Stimulated activated naive CD8-positive, alpha-beta T cell treated with anti-CD3 and anti-CD28 coated beads, Interleukin-15, Interleukin-2, amounts not matched to agents 100 U/mL and 50 U/mL, for 24 hours (primary cell): ENCODE measurements at regions not wholly inside any gene's neighbourhood (a gene's known extent, or its start where the extent isn't known, plus 50 kb on each side); places are given as distances from the start of the nearest gene placed in this dataset.
"Not testable (repeated sequence)": the region's sequence is repeated elsewhere in the genome, so short reads cannot be mapped to it uniquely, and the experiment has no call there.

Experiments
- ATAC-seq: fragments of 150-1000 bp; cut with Tn5 transposase; one replicate; pipeline ENCODE4 v1.10.0; 2021
- DNase-seq: peaks from one replicate; pipeline ENCODE4 v3.0.0; 2021

DNA sequence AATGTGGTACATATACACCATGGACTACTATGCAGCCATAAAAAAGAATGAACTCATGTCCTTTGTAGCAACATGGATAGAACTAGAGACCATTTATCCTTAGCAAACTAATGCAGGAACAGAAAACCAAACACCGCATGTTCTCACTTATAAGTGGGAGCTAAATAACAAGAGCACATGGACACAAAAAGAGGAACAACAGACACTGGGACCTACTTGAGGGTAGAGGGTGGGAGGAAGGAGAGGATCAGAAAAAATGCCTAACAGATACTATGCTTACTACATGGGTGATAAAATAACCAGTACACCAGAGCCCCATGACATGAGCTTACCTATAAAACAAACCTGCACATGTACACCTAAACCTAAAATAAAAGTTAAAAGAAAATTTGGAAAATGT lies 82.0 kb upstream of the ADRB2 start:
- ATAC-seq, DNase-seq: not testable (repeated sequence)

DNA sequence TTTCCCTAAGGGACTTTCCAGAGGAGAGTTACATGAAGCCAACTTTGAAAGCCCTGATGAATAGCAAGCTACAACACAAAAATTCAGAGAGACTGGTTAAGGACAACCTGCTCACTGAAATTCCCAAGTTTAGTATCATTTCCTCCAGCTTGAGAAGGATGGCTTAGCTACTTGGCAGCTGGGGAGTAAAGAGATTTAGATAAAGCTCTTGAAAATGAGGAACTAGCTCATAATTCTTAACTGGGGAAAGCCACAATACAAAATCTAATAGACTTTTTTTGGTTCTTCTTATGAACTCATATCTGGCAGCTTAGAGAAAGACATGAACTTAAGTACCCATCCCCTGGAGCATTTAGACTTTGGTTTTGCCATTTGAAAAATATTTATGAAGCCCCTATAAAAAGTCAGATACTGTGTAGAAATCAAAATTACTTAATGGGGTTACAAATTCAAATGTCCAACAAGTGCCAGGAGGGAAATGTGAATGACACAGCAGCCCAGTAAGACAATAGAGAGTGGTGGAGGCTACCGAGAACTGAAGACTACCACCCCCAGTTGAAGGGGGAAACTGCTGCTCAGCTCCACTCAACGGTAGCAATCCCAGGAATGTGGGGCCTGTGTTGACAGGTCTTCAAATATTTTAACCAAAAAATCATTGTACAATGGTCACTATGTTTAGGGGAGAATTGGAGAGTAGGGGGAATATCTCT lies 79.4 kb upstream of the ADRB2 start:
- ATAC-seq (no peak), DNase-seq (no peak)

DNA sequence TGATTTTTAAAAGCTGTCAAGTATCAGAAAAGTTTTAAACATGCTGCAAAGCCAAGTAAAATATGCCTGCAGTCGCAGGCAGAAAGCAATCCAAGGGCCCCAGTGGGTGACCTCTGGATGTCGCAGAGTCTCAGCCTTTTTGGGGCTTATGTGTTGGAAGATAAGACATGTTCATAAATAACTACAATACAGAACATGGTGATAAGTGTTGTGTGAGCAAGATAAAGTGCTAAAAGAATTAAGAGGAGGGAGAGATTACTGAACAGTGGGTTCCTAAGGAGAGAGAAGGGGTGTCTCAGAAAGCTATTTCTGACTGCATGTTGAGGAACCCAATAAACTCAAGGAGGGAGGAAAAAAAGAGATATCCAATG lies 78.9 kb upstream of the ADRB2 start:
- ATAC-seq (no peak), DNase-seq (no peak)

DNA sequence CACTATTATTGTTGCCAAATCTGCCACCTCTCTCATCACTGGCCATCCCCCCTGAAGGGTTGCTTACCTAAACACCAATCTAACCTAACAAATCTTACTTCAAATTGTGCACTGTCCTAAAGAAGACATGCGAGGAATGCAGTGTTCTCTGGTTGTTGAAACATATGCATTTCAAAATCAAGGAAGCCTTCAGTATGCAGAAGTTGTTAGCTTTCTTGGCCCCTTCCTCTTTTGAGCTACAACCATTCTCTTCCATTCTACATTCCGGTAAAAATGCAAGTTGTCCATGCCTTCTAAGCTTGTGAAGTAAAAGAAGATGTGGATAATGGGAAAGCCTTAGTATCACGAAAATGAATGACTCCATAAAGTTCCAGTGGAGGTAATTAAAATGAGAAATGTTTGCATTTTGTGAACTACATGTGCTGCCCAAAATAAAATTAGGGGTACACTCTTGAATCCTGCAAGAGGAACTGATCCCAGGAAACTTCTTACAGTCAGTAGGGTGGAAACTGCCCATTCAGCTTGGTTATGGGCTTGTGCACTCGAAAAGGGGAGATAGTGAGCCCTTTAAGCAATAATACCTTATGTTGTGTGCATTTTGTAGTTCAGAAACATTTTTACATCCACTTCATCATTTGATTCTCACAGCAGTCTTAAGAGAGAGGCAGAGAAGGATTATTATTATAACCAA lies 77.6 kb upstream of the ADRB2 start:
- DNase-seq (no peak), ATAC-seq (no peak)

DNA sequence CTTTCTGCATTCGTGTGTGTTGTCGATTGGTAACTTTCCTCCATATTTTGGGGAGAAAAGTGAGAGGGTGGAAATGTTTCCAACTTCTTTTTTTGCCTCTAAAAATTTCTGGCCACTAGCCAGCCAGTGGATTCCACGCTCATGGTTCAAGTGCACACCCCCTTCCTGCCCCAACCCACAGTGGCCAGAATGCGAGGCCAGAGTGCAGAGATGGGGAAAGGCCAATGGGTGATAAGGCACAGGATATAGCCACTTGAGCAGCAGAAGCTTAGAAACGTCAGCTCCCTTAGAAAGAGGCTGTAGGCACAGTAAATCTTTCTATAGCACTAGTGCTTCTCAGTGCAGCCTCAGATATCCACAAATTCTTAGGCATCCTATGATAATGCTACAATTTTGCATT lies 75.8 kb upstream of the ADRB2 start:
- DNase-seq (no peak), ATAC-seq (no peak)

DNA sequence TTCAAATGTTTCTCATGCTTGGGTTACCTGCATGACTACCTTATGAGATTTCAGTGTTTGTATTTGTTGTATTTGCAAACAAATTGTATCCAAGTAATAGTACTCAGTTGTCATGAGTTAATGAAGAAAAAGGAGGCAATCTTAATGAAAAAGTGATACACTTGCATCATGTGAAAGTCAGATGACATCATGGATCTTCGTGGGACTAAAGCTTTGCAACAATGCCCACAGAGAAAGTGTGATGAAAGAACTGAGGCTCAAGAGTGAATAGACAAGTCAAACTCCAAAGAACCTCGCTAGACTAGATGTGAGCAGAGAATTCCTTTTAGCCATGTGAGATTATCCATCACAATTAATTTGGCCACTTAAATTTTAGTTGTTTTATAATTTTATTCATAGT lies 75.4 kb upstream of the ADRB2 start:
- ATAC-seq (no peak), DNase-seq (no peak)

DNA sequence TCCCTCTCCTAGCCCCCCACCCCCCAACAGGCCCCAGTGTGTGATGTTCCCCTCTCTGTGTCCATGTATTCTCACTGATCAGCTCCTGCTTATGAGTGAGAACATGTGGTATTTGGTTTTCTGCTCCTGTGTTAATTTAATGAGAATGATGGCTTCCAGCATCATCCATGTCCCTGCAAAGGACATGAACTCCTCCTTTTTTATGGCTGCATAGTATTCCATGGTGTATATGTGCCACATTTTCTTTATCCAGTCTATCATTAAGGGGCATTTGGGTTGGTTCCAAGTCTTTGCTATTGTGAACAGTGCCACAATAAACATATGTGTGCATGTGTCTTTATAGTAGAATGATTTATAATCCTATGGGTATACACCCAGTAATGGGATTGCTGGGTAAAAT lies 74.0 kb upstream of the ADRB2 start:
- ATAC-seq, DNase-seq: not testable (repeated sequence)

DNA sequence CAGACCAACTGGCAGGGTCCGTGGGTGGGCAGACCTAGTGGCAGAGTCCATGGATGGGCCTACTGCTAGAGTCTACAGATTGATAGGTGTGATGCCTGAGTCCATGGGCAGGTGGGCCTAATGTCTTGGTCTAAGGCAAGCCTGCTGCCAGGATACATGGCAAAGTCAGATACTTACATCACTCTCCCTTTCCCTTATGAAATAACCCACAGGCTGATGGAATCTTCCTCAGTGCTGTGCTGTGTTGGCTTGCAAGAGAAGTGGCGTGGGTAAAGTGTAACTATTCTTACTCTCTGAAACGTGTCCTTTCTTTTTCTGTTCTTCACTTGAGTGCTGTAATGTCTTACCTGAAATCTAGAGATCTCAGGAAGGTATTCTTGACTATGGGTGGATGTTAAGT lies 67.3 kb upstream of the ADRB2 start:
- no peak for DNase-seq
- ATAC-seq: no peak

DNA sequence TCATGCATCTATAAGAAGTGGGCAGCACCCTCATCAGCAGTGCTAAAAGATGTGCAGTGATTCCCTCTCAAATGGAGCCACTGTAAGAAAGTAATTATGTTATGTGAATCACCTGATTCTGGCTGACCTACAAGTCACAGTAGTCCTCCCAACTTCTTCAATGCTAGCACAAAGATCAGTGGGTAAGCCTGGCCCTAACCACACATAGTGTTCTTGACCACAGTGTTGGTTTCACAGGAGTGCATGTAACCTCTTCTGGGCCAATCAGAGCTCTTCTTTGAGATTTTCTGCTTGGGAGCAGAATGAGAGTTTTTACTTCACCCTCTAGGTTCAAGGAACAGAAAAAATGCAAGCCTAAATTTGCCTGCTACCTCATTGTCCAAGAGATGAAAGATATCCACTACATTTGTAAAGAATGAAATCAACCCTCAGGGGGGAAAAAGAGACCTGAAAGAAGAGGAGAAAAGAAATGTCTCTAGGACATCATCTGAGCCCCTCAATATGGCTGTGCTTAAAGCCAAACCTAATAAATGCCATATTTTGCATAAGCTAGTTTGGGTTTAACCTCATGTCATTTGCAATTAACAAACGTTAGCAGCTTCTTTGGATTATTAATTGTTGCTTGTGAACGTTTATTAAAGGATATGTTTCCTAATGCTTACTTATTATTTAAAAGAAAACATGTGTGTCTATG lies 65.3 kb upstream of the ADRB2 start:
- ATAC-seq (peak; percentile 75), DNase-seq (no peak)

DNA sequence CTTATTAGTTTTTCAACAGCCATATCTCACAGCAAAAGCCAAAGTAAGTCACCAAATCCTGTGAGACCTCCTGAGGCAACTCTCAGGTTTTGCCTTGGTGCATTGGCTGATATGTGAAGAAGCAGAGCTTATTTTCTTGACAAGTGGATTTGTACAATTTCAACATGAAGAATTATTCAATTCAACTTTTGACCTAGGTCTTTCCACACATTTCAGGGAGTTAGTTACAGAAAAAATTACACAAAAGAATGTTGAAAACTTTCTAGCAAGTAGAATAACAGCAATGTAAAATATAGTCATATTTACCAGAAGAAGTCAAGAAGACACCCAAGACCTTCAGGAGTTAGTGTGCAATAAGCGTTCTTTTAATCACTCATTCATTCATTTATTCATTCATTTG lies 62.4 kb upstream of the ADRB2 start:
- DNase-seq (no peak), ATAC-seq (no peak)

DNA sequence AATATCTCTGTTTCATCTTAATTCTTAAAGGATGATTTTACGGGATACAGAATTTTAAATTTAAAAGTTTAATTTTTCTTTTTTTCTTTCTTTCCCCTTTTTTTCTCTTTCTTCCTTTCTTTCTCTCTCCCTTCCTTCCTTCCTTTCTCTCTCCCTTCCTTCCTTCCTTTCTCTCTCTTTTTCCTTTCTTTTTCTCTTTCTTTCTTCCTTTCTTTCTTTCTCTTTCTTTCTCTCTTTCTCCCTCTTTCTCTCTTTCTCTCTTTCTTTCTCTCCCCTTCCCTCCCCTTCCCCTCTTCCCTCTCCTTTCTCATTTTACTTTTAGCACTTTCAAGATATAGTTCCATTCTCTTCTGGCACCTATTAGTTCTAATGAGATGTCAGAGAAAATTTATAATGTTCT lies 61.4 kb upstream of the ADRB2 start:
- DNase-seq: no peak
- ATAC-seq: no peak

DNA sequence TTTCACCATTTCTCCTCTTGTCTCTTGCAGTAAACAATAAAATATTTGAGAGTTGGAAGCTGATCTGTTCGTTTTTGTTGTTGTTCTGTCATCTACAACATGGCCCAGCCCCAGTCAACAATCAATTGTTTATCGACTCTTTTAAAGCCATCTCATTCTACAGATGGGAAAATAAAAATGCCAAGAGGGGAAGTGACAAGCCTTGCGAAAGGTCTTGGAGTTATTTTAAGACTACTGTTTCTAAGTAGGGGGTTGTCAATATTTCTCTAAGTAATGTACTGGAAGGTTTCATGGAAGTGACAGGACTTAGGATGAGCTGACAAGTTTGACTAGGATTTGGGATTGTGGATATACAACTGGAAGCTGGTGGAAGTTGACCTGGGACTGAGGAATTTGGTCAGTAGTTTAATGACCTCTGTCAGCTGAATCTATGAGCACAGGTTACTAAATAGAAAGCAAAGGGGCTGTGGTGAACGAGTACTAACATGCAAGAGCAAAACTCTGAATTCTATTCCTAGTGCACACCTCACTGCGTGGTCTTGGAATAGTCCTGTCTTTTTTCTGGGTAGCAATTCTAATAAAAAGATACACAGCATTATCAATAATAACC lies 57.5 kb upstream of the ADRB2 start:
- no peak for ATAC-seq
- no peak for DNase-seq

DNA sequence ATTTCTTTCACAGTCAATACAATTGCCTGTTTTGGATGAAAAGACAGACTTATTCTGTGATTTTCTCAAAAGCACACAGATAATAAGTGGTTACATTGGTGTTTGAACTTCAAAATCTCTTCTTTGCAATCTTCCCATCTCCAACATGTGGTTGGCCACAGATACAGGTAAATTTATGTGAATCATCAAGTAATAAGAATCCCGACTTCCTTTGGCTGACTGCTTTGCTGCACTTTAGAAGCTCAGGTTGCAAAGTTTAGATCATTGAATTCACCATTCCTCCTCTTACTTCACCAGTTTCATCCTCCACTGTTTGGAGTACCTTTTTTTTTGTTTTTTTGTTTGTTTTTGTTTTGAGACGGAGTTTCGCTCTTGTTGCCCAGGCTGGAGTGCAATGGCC lies 56.5 kb upstream of the ADRB2 start:
- DNase-seq: no peak
- ATAC-seq: no peak

DNA sequence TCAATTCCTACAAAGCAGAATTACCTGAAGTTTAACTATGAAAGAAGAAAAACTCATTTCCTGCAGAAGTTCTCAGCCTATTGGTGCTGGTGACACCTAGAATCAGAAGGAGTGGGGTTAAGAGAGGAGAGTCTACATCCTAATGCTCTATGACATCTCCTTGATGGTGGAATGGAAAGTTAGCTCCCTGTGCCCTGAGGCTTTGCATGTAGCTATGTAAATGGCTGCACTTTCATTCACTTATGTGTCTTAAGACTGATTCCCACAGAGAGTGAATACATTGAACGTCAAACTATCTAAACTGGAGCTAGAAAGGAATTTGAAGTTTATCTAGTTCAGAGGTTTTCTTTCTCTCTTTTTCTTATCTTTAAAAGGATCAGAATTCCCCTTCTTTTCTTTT lies 52.1 kb upstream of the ADRB2 start:
- no peak for ATAC-seq
- no peak for DNase-seq

DNA sequence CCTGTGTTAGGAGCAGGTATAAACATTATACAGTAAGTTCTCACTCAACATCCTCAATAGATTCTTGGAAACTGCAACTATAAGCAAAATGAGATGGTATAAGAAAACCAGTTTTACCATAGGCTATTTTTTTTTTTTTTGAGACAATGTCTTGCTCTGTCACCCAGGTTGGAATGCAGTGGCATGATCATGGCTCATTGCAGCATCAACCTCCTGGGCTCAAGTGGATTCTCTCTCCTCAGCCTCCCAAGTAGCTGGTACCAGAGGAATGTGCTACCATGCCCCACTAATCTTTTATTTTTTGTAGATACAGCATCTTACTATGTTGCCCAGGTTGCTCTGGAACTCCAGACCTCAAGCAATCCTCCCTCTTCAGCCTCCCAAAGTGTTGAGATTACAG lies 50.1 kb upstream of the ADRB2 start:
- ATAC-seq (no peak), DNase-seq (no peak)
